Loucy (cell line): ENCODE measurements at regions not wholly inside any gene's neighbourhood (a gene's known extent, or its start where the extent isn't known, plus 50 kb on each side); places are given as distances from the start of the nearest gene placed in this dataset.

ENCODE experiments used
- EZH2phosphoT487 ChIP-seq: fragments of 200-600 bp; IDR thresholded peaks from 2 replicates; pipeline ENCODE4 v1.6.1; 2018; ENCODE audit warnings: antibody characterized with exemption, mild to moderate bottlenecking, moderate library complexity, borderline replicate concordance
- TF ChIP-seq, protein P1 (sequence below): fragments of 200-600 bp; sonication (generic); conservative IDR thresholded peaks from 2 replicates; pipeline ENCODE4 v1.5.1; 2014; ENCODE audit warnings: mild to moderate bottlenecking, antibody characterized with exemption, low read length

DNA sequence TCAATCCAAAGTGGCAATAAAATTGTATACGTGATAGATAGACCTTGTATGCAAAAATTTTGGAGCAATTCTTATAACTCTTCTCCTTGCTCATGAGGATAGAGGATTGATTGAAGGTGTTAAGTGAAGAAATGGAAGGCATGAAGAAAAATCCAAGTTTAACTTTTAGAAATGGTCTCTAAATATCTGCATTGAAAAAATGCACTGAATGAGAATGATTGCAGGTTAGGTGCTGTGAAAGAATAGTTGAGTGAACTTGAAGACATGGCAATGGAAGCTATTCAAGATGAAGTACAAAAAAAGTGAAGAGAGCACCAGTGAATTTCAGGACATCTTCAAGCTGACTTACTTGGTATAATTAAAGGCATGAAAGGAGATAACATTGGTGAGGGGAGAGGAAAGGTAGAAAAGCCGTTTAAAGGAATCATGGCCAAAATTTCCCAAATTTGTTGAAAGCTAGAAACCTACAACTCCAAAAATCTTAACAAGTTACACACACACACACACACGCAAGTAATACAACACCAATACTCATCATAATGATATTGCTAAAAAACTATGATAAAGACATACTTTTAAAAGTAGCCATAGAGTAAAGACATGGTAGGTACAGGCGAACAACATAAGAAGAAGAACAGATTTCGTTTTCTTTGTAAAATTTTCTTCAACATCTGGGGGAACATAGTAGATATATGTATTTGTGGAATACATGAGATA lies 96.3 kb downstream of the GGTLC2 start:
- TF ChIP-seq, protein P1, sequence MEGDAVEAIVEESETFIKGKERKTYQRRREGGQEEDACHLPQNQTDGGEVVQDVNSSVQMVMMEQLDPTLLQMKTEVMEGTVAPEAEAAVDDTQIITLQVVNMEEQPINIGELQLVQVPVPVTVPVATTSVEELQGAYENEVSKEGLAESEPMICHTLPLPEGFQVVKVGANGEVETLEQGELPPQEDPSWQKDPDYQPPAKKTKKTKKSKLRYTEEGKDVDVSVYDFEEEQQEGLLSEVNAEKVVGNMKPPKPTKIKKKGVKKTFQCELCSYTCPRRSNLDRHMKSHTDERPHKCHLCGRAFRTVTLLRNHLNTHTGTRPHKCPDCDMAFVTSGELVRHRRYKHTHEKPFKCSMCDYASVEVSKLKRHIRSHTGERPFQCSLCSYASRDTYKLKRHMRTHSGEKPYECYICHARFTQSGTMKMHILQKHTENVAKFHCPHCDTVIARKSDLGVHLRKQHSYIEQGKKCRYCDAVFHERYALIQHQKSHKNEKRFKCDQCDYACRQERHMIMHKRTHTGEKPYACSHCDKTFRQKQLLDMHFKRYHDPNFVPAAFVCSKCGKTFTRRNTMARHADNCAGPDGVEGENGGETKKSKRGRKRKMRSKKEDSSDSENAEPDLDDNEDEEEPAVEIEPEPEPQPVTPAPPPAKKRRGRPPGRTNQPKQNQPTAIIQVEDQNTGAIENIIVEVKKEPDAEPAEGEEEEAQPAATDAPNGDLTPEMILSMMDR, result no peak
- TF ChIP-seq EZH2phosphoT487, result no peak
